Small intestine (tissue), 7 donors: ENCODE measurements at regions not wholly inside any gene's neighbourhood (a gene's known extent, or its start where the extent isn't known, plus 50 kb on each side); places are given as distances from the start of the nearest gene placed in this dataset.

ENCODE experiments used
- DNase-seq, 2 donors: peaks; one replicate each; pipeline versions ENCODE4 v3.0.0 to v3.0.0-alpha.2; 2013
- FAIRE-seq: peaks from 2 replicates; lab custom pipeline; 2012; peaks lifted over from hg19 to GRCh38; lab: Jason Lieb, UNC
- H3K27ac ChIP-seq, 3 donors: one replicate each; pipeline ENCODE4 v1.5.1; 2013; ENCODE audit warnings: low read length in 2 of 3, mild to moderate bottlenecking in 2 of 3, control low read depth in 1 of 3, inconsistent platforms in 1 of 3, low read depth in 1 of 3, moderate library complexity in 1 of 3
- H3K27me3 ChIP-seq, 3 donors: one replicate each; pipeline ENCODE4 v1.6.1; 2013; ENCODE audit warnings: low read length in 3 of 3, inconsistent platforms in 1 of 3; ENCODE audit not compliant: control insufficient read depth in 3 of 3, insufficient read depth in 3 of 3
- H3K36me3 ChIP-seq, 3 donors: one replicate each; pipeline ENCODE4 v1.6.1; 2013; ENCODE audit warnings: low read length in 3 of 3, inconsistent platforms in 1 of 3, low read depth in 1 of 3, mild to moderate bottlenecking in 1 of 3, moderate library complexity in 1 of 3; ENCODE audit not compliant: control insufficient read depth in 3 of 3, insufficient read depth in 2 of 3
- H3K4me1 ChIP-seq, 3 donors: one replicate each; pipeline ENCODE4 v1.6.1; 2013; ENCODE audit warnings: low read length in 2 of 3, inconsistent platforms in 1 of 3, low read depth in 1 of 3, mild to moderate bottlenecking in 1 of 3, moderate library complexity in 1 of 3; ENCODE audit not compliant: control insufficient read depth in 3 of 3, insufficient read depth in 2 of 3
- H3K4me3 ChIP-seq, 3 donors: one replicate each; pipeline ENCODE4 v1.5.1; 2013; ENCODE audit warnings: low read length in 3 of 3, control low read depth in 1 of 3, inconsistent platforms in 1 of 3, low read depth in 1 of 3, mild to moderate bottlenecking in 1 of 3, moderate library complexity in 1 of 3
- H3K9me3 ChIP-seq, 2 donors: one replicate each; pipeline ENCODE4 v1.6.1; 2013; ENCODE audit warnings: low read depth in 1 of 2, low read length in 1 of 2; ENCODE audit not compliant: control insufficient read depth in 2 of 2, insufficient read depth in 1 of 2
- WGBS, 3 donors: extraction: QIAGEN DNeasy Blood & Tissue Kit; methylation state at CpG; one replicate each; pipeline ENCODE4 v1.1.7; 2013; 5-methylcytosine and 5-hydroxymethylcytosine counted together
- donor health status: healthy with polysubstance abuse.
- donor health status: control.
- donor health status: control.
- donor health status: Bipolar disorder and iron deficiency.
- donor health status: healthy.

DNA sequence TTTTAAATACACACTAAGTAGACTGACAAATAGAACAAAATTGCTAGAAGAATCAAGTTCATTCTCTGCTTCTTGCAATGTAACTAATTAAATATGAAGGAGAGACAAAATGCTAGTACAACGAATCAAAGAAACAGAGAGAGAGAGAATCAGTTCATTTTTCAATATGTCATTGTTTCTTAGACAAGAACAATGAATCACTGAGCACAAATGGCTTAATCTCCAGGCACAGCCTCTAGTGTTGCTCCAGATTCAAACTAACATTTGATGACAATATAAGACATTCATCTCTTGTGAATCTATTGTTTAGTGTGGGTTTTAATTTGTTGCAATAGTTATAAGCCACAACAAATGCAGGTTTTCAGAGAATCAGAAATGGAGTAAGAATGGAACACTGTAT is 357.4 kb upstream of the TMEM229A start:
- WGBS, 3 donors: 50 to 57% (median 52%) methylated on average over 1 of the region's 1 CpG
- Histone ChIP-seq H3K27me3 (no peaks in the 10 kb centered on the region), H3K27ac (no peak overlapping the region), H3K9me3 (no peaks in the 10 kb centered on the region), H3K4me1 (no peaks in the 10 kb centered on the region), H3K36me3 (no peaks in the 10 kb centered on the region), H3K4me3 (no peak overlapping the region)
- DNase-seq: no peak
- no peak for FAIRE-seq

DNA sequence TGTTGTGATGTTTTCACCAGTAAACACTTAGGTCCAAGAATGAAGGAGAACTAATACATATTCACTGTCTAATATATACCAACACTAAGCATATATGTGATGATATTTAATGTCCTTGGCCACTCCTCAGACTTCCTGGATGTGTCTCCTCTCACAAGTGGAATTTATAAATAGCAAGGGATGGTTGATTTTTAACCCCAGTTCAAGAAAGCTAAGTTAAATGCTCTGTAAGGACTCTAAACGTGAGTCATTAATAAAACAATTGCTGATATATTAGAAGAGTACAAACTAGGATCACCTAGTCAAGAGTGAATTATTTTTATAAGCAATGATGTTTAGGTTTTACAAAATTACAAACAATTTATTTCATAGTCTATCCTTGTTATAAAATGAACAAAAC is 355.9 kb upstream of the TMEM229A start:
- Histone ChIP-seq H3K27me3 (no peaks in the 10 kb centered on the region), H3K36me3 (no peaks in the 10 kb centered on the region), H3K4me1 (no peaks in the 10 kb centered on the region), H3K27ac (no peak overlapping the region), H3K9me3 (no peaks in the 10 kb centered on the region), H3K4me3 (no peak overlapping the region)
- no peak for FAIRE-seq
- 6 to 37% (median 22%) methylated on average over 1 of the region's 1 CpG for WGBS, 3 donors
- DNase-seq: no peak

DNA sequence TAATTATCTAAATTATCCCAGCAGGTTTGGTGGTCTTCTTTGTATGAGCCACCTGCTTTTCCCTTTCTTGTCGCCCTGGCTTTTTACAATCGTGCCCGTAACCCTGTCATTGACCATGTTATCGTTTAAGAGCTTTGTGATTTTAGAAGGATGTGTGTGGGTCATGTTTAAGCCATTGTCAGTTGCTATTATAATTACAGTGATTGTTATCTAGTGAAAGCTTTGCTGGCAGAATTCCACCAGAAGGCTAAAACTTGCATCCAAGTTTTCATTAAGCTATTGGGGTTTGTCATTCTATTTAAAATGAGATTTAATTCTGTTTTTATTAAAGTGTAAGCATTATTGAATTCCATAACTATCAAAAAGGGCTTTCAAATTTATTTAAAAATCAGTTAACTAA is 354.2 kb upstream of the TMEM229A start:
- FAIRE-seq: no peak
- Histone ChIP-seq H3K4me1 (no peaks in the 10 kb centered on the region), H3K27me3 (no peaks in the 10 kb centered on the region), H3K9me3 (no peaks in the 10 kb centered on the region), H3K4me3 (no peak overlapping the region), H3K27ac (no peak overlapping the region), H3K36me3 (no peaks in the 10 kb centered on the region)
- 65 to 93% (median 88%) methylated on average over 4 of the region's 4 CpGs for WGBS, 3 donors
- no peak for DNase-seq

DNA sequence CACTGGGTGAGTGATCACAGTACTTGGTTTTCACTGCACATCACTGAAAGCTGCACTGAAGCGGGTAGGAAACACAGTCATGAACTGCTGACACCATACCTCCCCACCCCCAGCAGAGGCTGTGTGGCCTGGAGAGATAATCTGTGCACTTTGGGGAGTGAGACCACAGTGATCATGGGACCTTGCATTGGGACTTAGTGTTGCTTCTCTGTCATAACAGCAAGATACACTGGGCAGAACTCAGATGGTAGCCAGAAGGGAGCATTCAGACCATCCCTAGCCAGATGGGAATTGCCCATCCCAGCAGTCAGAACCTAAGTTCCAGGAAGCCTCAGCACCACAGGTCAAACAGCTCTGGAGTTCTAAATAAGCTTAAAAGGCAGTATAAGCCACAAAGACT is 346.4 kb upstream of the TMEM229A start:
- no peaks in the 10 kb centered on the region for H3K9me3 ChIP-seq
- H3K4me1 ChIP-seq: no peaks in the 10 kb centered on the region
- DNase-seq (no peak), FAIRE-seq (no peak)
- WGBS, 3 donors: 76 to 92% (median 81%) methylated on average over 1 of the region's 1 CpG
- H3K27ac ChIP-seq: no peak overlapping the region
- no peaks in the 10 kb centered on the region for H3K36me3 ChIP-seq
- no peak overlapping the region for H3K4me3 ChIP-seq
- H3K27me3 ChIP-seq: no peaks in the 10 kb centered on the region

DNA sequence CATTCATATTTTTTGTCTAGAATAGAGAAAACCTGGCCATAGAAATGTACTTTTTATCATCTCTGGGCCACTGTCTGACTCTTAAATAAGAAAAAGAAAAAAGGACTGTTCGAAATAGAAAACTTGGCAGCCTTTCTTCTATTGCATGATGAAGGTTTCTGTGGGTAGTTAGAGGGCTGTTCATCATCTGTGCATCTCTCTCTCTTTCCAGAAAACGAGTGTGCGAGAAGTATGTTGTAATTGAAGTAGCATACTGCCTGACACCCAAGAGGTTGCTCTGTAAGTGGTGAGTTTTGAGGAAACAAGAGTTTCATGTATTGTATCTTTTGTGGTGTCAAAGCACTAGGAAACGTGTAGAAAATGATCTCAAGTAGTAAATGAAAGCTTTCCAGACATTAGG is 343.2 kb upstream of the TMEM229A start:
- Histone ChIP-seq H3K27me3 (no peaks in the 10 kb centered on the region), H3K9me3 (no peaks in the 10 kb centered on the region), H3K4me1 (no peaks in the 10 kb centered on the region), H3K36me3 (no peaks in the 10 kb centered on the region), H3K4me3 (no peak overlapping the region), H3K27ac (no peak overlapping the region)
- WGBS, 3 donors: 58 to 61% (median 61%) methylated on average over 4 of the region's 4 CpGs
- no peak for DNase-seq
- no peak for FAIRE-seq

DNA sequence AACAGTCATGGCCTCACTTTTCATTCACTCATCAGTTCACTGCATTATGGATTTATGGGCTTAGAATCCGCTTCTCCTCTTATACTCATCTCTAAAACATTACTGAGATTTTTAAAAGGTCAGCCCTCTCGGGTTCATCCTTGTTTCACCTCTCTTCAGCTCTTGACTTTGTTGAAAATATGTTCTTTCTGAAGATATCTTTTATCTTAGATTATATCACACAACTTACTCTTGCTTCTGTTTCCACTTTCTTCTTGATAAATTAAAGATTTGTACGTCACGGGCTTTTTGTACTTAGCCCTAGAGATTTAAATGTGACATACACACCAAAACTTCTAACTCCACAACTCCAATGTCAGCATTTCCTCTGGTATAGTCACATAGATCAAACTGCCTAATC is 342.5 kb upstream of the TMEM229A start:
- Histone ChIP-seq H3K4me3 (no peak overlapping the region), H3K36me3 (no peaks in the 10 kb centered on the region), H3K4me1 (no peaks in the 10 kb centered on the region), H3K27ac (no peak overlapping the region), H3K9me3 (no peaks in the 10 kb centered on the region), H3K27me3 (no peaks in the 10 kb centered on the region)
- DNase-seq (no peak), FAIRE-seq (no peak)
- 75 to 86% (median 76%) methylated on average over 4 of the region's 4 CpGs for WGBS, 3 donors

DNA sequence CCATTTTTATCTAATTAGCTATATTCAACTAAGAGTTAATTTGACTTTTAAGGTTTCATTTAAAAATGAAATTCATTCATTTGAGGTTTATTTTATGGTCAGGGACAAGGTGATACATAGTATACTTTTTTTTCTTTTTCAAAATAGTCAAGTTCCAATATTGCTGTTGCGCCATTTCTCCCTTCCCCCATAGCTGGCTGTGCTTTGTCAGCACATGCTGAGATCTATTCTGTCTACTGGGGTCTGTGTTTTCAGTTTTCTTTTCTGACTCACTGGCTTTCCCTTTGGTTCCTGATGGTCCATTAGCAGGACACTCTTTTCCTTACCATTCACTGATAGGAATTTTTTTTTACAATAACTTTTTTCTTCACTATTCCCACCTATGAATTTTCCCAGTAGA is 336.4 kb upstream of the TMEM229A start:
- no peaks in the 10 kb centered on the region for H3K36me3 ChIP-seq
- H3K27me3 ChIP-seq: no peaks in the 10 kb centered on the region
- no peak overlapping the region for H3K4me3 ChIP-seq
- FAIRE-seq: no peak
- H3K9me3 ChIP-seq: no peaks in the 10 kb centered on the region
- WGBS, 3 donors: 93 to 100% (median 94%) methylated on average over 1 of the region's 1 CpG
- DNase-seq: no peak
- H3K4me1 ChIP-seq: no peaks in the 10 kb centered on the region
- no peak overlapping the region for H3K27ac ChIP-seq

DNA sequence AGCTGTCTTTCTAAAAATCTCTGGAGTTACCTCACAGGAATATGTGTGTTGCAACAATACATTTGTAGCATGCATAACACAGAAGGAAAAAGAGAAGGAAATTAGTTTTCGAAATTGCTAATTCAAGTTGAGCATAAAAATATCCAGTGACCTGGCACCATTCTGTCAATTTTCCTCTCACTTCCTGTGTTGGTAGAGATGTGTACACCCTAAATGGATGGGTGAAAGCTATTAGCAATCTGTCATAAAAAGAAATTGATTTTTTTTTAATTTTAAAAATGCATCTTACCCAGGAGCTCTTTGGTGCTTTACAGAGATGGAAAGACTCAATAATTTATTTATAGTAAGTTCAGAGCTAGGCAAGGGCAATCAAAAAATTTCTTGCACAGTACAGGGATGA is 333.3 kb upstream of the TMEM229A start:
- no peak for FAIRE-seq
- no peaks in the 10 kb centered on the region for H3K36me3 ChIP-seq
- 73 to 81% (median 78%) methylated on average over 1 of the region's 1 CpG for WGBS, 3 donors

DNA sequence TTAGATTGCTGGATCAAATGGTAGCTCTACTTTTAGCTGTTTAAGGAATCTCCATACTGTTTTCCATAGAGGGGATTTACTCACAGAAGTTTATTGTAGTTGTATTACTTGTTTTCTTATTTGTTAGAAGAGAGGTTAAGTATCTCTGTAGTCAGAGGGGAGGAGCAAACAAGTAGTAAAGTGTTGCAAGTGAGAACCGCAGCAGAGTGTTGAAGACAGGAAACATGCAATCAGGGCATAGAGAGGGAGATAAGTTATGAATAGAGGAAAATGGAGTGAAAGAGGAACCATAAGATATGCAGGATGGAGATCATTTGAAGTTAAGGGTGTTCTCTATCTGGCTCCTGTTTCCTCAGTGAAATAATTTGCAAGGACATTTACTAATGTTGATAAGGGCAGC is 331.4 kb upstream of the TMEM229A start:
- no peak overlapping the region for H3K27ac ChIP-seq
- WGBS, 3 donors: 56 to 88% (median 64%) methylated on average over 1 of the region's 1 CpG
- H3K36me3 ChIP-seq: no peaks in the 10 kb centered on the region
- FAIRE-seq: no peak
- H3K27me3 ChIP-seq: no peaks in the 10 kb centered on the region
- DNase-seq: no peak
- no peaks in the 10 kb centered on the region for H3K9me3 ChIP-seq
- H3K4me3 ChIP-seq: no peak overlapping the region
- H3K4me1 ChIP-seq: no peaks in the 10 kb centered on the region

More for the DNA sequence above, 333.3 kb upstream of the TMEM229A start:
- Histone ChIP-seq H3K4me1 (no peaks in the 10 kb centered on the region), H3K4me3 (no peak overlapping the region), H3K27ac (no peak overlapping the region), H3K27me3 (no peaks in the 10 kb centered on the region), H3K9me3 (no peaks in the 10 kb centered on the region)
- DNase-seq: no peak
